KMS-11 (cell line): ENCODE measurements at regions not wholly inside any gene's neighbourhood (a gene's known extent, or its start where the extent isn't known, plus 50 kb on each side); places are given as distances from the start of the nearest gene placed in this dataset.
A peak's percentile ranks its signal among the peaks of the same experiment; 100 is the strongest.
"Not testable (repeated sequence)": the region's sequence is repeated elsewhere in the genome, so short reads cannot be mapped to it uniquely, and the experiment has no call there.

ENCODE experiments used
- H2AFZ ChIP-seq: fragments of 200-600 bp; sonication (generic); 2 replicates; pipeline ENCODE4 v1.6.1; 2016; ENCODE audit warnings: antibody characterized with exemption, mixed run types, low read depth
- H3K27ac ChIP-seq: fragments of 200-600 bp; sonication (generic); 2 replicates; pipeline ENCODE4 v1.6.1; 2016; ENCODE audit warnings: mild to moderate bottlenecking, mixed run types
- H3K27me3 ChIP-seq: fragments of 200-600 bp; sonication (generic); 2 replicates; pipeline ENCODE4 v1.6.1; 2017; ENCODE audit warnings: mild to moderate bottlenecking, low read depth, mixed run types, moderate library complexity; ENCODE audit not compliant: insufficient read depth
- H3K36me3 ChIP-seq: fragments of 200-600 bp; sonication (generic); 2 replicates; pipeline ENCODE4 v1.6.1; 2017; ENCODE audit warnings: mild to moderate bottlenecking, mixed run types; ENCODE audit not compliant: insufficient read depth
- H3K4me1 ChIP-seq: fragments of 200-600 bp; sonication (generic); 2 replicates; pipeline ENCODE4 v1.6.1; 2016; ENCODE audit warnings: mild to moderate bottlenecking, low read depth, mixed run types; ENCODE audit not compliant: poor library complexity, severe bottlenecking
- H3K4me2 ChIP-seq: fragments of 200-600 bp; sonication (generic); 2 replicates; pipeline ENCODE4 v1.7.0; 2016; ENCODE audit warnings: mild to moderate bottlenecking, mixed run types
- H3K4me3 ChIP-seq: fragments of 200-600 bp; sonication (generic); IDR thresholded peaks from 2 replicates; pipeline ENCODE4 v1.6.1; 2017; ENCODE audit warnings: low read depth, low read length, mixed read lengths; ENCODE audit not compliant: insufficient read depth
- H3K79me2 ChIP-seq: fragments of 200-600 bp; sonication (generic); 2 replicates; pipeline ENCODE4 v1.6.1; 2016; ENCODE audit warnings: low read depth, mixed run types; ENCODE audit not compliant: insufficient read depth
- H3K9ac ChIP-seq: fragments of 200-600 bp; sonication (generic); 2 replicates; pipeline ENCODE4 v1.6.1; 2016; ENCODE audit warnings: mild to moderate bottlenecking, mixed run types
- H4K20me1 ChIP-seq: fragments of 200-600 bp; sonication (generic); 2 replicates; pipeline ENCODE4 v1.6.1; 2016; ENCODE audit warnings: mild to moderate bottlenecking, mixed run types; ENCODE audit not compliant: insufficient read depth
- CTCF ChIP-seq: fragments of 200-600 bp; sonication (generic); conservative IDR thresholded peaks from 2 replicates; pipeline ENCODE4 v1.6.1; 2017; ENCODE audit warnings: low read depth, mild to moderate bottlenecking, antibody characterized with exemption, low read length, moderate library complexity, mixed read lengths

GRCh38 chr5:1597093-1597473 lies 73.3 kb upstream of the LPCAT1 start:
- H3K4me1 ChIP-seq, H3K4me2 ChIP-seq, H3K9ac ChIP-seq: not testable (repeated sequence)

GRCh38 chr5:1596462-1597092 lies 72.8 kb upstream of the LPCAT1 start:
- not testable (repeated sequence) for H3K4me3 ChIP-seq, H3K79me2 ChIP-seq, H4K20me1 ChIP-seq, H3K27me3 ChIP-seq, H3K36me3 ChIP-seq, H2AFZ ChIP-seq, H3K4me1 ChIP-seq, H3K4me2 ChIP-seq, H3K9ac ChIP-seq, H3K27ac ChIP-seq

More at GRCh38 chr5:1597093-1597473, 73.3 kb upstream of the LPCAT1 start:
- not testable (repeated sequence) for H3K27ac ChIP-seq, H3K79me2 ChIP-seq, H4K20me1 ChIP-seq, H3K27me3 ChIP-seq, H3K36me3 ChIP-seq, H2AFZ ChIP-seq, H3K4me3 ChIP-seq

GRCh38 chr5:1594357-1595106 lies 70.8 kb upstream of the LPCAT1 start:
- Histone ChIP-seq H3K79me2 (no peaks in the 10 kb centered on the region), H3K36me3 (no peaks in the 10 kb centered on the region), H2AFZ (peak overlapping the region; percentile 73), H3K4me2 (peak overlapping the region; percentile 18; the same call in 1 of the 2 replicates), H3K9ac (peak overlapping the region; percentile 35; the same call in 1 of the 2 replicates), H4K20me1 (no peaks in the 10 kb centered on the region), H3K4me1 (peaks cover 5% of the 10 kb centered on the region), H3K4me3 (no peak overlapping the region), H3K27ac (no peak overlapping the region), H3K27me3 (no peaks in the 10 kb centered on the region)
- 0 out of 2 replicates have a peak, but pooled peaks have one; percentile 37 for TF ChIP-seq CTCF

- Histone ChIP-seq H3K27me3 (no peaks in the 10 kb centered on the region), H3K79me2 (no peaks in the 10 kb centered on the region), H3K4me1 (peaks cover 5% of the 10 kb centered on the region), H3K4me3 (no peak overlapping the region), H3K9ac (peak overlapping the region; percentile 35; the same call in 1 of the 2 replicates), H4K20me1 (no peaks in the 10 kb centered on the region), H3K27ac (no peak overlapping the region), H3K4me2 (peak overlapping the region; percentile 18; the same call in 1 of the 2 replicates), H3K36me3 (no peaks in the 10 kb centered on the region), H2AFZ (peak overlapping the region; percentile 73; the same call in 1 of the 2 replicates)
- TF ChIP-seq CTCF = no peak
Observed at GRCh38 chr5:1593903-1594356, 70.2 kb upstream of the LPCAT1 start.

GRCh38 chr5:1588071-1588694 lies 64.4 kb upstream of the LPCAT1 start:
- H3K4me3 ChIP-seq, H3K36me3 ChIP-seq, H3K27ac ChIP-seq, H3K27me3 ChIP-seq, H4K20me1 ChIP-seq, H3K4me2 ChIP-seq, H3K4me1 ChIP-seq, H2AFZ ChIP-seq, H3K9ac ChIP-seq, H3K79me2 ChIP-seq: not testable (repeated sequence)

GRCh38 chr5:1583081-1583875 lies 59.5 kb upstream of the LPCAT1 start:
- H3K4me1 ChIP-seq, H3K36me3 ChIP-seq, H3K9ac ChIP-seq, H4K20me1 ChIP-seq, H3K27me3 ChIP-seq, H3K27ac ChIP-seq, H2AFZ ChIP-seq, H3K79me2 ChIP-seq, H3K4me3 ChIP-seq, H3K4me2 ChIP-seq: not testable (repeated sequence)

GRCh38 chr5:1579389-1579788 lies 55.6 kb upstream of the LPCAT1 start:
- H3K36me3 ChIP-seq, H3K4me2 ChIP-seq, H3K9ac ChIP-seq, H3K4me3 ChIP-seq, H3K79me2 ChIP-seq, H3K27ac ChIP-seq, H2AFZ ChIP-seq, H4K20me1 ChIP-seq, H3K27me3 ChIP-seq: not testable (repeated sequence)
- H3K4me1 ChIP-seq = peaks cover 15% of the 10 kb centered on the region

- not testable (repeated sequence) for H3K9ac ChIP-seq, H2AFZ ChIP-seq
- peaks cover 15% of the 10 kb centered on the region for H3K4me1 ChIP-seq
Observed at GRCh38 chr5:1576851-1577250, 53.1 kb upstream of the LPCAT1 start.

More at GRCh38 chr5:1576851-1577250, 53.1 kb upstream of the LPCAT1 start:
- H3K4me3 ChIP-seq, H3K27ac ChIP-seq, H3K4me2 ChIP-seq, H3K79me2 ChIP-seq, H3K27me3 ChIP-seq, H3K36me3 ChIP-seq, H4K20me1 ChIP-seq: not testable (repeated sequence)
